Ovary (tissue), 7 donors: ENCODE measurements at regions not wholly inside any gene's neighbourhood (a gene's known extent, or its start where the extent isn't known, plus 50 kb on each side); places are given as distances from the start of the nearest gene placed in this dataset.

Experiments
- DNase-seq, 5 donors: peaks; one replicate each; pipeline ENCODE4 v3.0.0-alpha.2; 2019 to 2020
- H3K27ac ChIP-seq, 2 donors: fragments of 200-600 bp; one replicate each; pipeline versions ENCODE4 v1.5.1 to v1.8.0; 2019 to 2022
- H3K27me3 ChIP-seq: fragments of 200-600 bp; one replicate; pipeline ENCODE4 v1.8.0; 2022
- H3K36me3 ChIP-seq: fragments of 200-600 bp; sonication (generic); one replicate; pipeline ENCODE4 v1.5.1; 2019
- H3K4me1 ChIP-seq: one replicate; pipeline ENCODE4 v1.8.1; 2013; ENCODE audit warnings: mild to moderate bottlenecking, moderate library complexity; ENCODE audit not compliant: insufficient read depth
- H3K4me3 ChIP-seq: fragments of 200-600 bp; sonication (generic); one replicate; pipeline ENCODE4 v1.5.1; 2017
- H3K9me3 ChIP-seq, 2 donors: fragments of 200-600 bp in 1 of 2; sonication (generic) in 1 of 2; one replicate each; pipeline versions ENCODE4 v1.5.1 to v1.8.1; 2013 to 2019; ENCODE audit warnings: mild to moderate bottlenecking in 1 of 2, moderate library complexity in 1 of 2
- EP300 ChIP-seq: sonication (generic); formaldehyde crosslinking; IDR thresholded peaks from one replicate; pipeline ENCODE4 v1.6.1; 2017; ENCODE audit warnings: antibody characterized with exemption
- POLR2A ChIP-seq: fragments of 450-650 bp; IDR thresholded peaks from one replicate; pipeline ENCODE4 v1.6.1; 2017; ENCODE audit warnings: antibody characterized with exemption, mild to moderate bottlenecking, moderate library complexity
- WGBS, 3 donors: extraction: QIAGEN DNeasy Blood & Tissue Kit in 1 of 3; methylation state at CpG; one replicate each; pipeline versions ENCODE4 v1.1.5 to v1.1.7; 2013 to 2017; 5-methylcytosine and 5-hydroxymethylcytosine counted together
- intact Hi-C, 4 donors: fragments of 100-400 bp; cut with DNase I; formaldehyde crosslinking; loops; one replicate each; pipeline versions ENCODE4 v1.11.0 to v1.15.1; 2022 to 2023
- TF ChIP-seq, protein P1 (sequence below), 3 donors: fragments of 450-650 bp in 2 of 3; fragments of 200-600 bp in 1 of 3; IDR thresholded peaks; one replicate each; pipeline versions ENCODE4 v1.5.1 to v1.8.0; 2016 to 2022; ENCODE audit warnings: antibody characterized with exemption in 3 of 3, mild to moderate bottlenecking in 1 of 3
- donor health status: DM: no; HTN: no; CAD: no; lungs with moderate emphysema.
- donor health status: DM: no; HTN: no; CAD: no.
- donor health status: Bipolar disorder and iron deficiency.
- donor health status: DM: no; HTN: no; CAD: no.
- donor health status: DM: yes; HTN: yes; CAD: no.

DNA sequence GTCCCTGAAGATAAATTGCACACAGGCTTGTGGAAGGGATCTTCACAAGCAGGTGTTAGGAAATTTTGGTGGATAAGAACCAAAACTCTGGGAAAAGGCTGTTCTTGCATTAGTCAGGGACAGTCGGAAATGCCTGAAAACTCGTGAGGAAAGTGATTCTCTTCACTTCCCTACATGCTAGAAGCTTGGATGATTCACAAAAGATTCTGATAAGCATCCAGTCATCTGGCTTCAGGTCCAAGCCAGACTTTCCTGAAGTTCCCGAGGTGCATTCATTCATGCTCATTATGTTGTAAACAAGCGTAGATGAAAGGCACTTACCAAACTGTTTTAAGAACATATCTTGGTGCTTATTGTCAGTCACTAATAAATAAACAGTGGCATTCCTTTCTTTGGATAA lies 1028.7 kb downstream of the NTRK3 start:
- H3K27me3 ChIP-seq, result no peaks in the 10 kb centered on the region
- H3K27ac ChIP-seq, result no peak overlapping the region
- intact Hi-C loops, result loop anchor here in 1 of 4 donors (10.0 kb wide), 1 partner anchor 923 kb away; no protein-coding TSS in a partner anchor
- H3K36me3 ChIP-seq, result no peaks in the 10 kb centered on the region
- DNase-seq, result no peak
- H3K4me1 ChIP-seq, result no peaks in the 10 kb centered on the region
- TF ChIP-seq POLR2A (no peak), EP300 (no peak)
- TF ChIP-seq, protein P1, sequence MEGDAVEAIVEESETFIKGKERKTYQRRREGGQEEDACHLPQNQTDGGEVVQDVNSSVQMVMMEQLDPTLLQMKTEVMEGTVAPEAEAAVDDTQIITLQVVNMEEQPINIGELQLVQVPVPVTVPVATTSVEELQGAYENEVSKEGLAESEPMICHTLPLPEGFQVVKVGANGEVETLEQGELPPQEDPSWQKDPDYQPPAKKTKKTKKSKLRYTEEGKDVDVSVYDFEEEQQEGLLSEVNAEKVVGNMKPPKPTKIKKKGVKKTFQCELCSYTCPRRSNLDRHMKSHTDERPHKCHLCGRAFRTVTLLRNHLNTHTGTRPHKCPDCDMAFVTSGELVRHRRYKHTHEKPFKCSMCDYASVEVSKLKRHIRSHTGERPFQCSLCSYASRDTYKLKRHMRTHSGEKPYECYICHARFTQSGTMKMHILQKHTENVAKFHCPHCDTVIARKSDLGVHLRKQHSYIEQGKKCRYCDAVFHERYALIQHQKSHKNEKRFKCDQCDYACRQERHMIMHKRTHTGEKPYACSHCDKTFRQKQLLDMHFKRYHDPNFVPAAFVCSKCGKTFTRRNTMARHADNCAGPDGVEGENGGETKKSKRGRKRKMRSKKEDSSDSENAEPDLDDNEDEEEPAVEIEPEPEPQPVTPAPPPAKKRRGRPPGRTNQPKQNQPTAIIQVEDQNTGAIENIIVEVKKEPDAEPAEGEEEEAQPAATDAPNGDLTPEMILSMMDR (IDR thresholded peaks at IDR 0.05), result no peak
- no peak overlapping the region for H3K4me3 ChIP-seq
- no peaks in the 10 kb centered on the region for H3K9me3 ChIP-seq
- 39 to 49% (median 42%) methylated on average over 4 of the region's 4 CpGs for WGBS, 3 donors

DNA sequence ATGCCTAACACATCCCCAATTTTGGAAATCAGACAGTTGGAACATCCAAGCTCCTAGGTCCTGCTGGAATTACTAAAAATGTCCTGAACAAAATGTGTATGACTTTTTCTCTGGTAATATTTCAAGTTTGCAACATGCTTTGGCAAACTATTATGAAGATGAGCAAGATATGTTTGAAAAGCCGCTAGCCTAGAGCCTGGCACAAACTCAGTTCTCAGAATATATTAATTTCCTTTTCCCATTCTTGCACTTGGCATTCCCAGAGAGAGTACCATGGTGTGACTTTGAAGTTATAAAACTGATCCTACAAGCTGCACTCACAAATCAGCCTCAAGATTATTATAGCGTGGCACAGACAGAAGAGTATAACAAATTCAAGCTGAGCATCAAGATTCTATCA lies 1031.1 kb downstream of the NTRK3 start:
- Histone ChIP-seq H3K9me3 (no peaks in the 10 kb centered on the region), H3K27ac (no peak overlapping the region), H3K4me1 (no peaks in the 10 kb centered on the region), H3K27me3 (no peaks in the 10 kb centered on the region), H3K4me3 (no peak overlapping the region), H3K36me3 (no peaks in the 10 kb centered on the region)
- WGBS, 3 donors, result 77 to 85% (median 81%) methylated on average over 2 of the region's 2 CpGs
- intact Hi-C loops, result loop anchor here in 1 of 4 donors (10.0 kb wide), 1 partner anchor 921 kb away; no protein-coding TSS in a partner anchor
- DNase-seq, result no peak
- TF ChIP-seq POLR2A (no peak), EP300 (no peak)
- TF ChIP-seq, protein P1 (IDR thresholded peaks at IDR 0.05), result no peak

DNA sequence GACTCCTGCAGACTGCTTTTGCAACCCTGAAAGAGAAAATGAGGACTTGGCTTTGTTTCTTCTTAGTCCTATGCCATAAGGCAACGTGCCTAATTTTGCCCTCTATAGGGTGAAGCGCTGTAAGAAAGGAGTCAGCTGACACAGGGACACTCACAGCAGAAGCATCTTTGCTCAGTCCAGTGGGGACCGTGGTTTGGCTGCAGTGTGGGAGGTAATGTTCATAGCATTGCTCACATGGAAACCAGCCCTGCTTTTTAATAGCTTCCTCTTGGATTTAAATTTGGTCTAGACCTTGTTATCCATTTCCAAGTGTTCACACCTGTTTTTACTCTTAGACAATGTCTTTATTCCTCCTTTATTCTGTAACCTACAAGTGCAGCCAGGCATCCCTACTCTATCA lies 1032.1 kb downstream of the NTRK3 start:
- 61 to 63% (median 61%) methylated on average over 3 of the region's 3 CpGs for WGBS, 3 donors
- Histone ChIP-seq H3K4me3 (no peak overlapping the region), H3K27ac (no peak overlapping the region), H3K9me3 (no peaks in the 10 kb centered on the region), H3K36me3 (no peaks in the 10 kb centered on the region), H3K4me1 (no peaks in the 10 kb centered on the region), H3K27me3 (no peaks in the 10 kb centered on the region)
- intact Hi-C loops, result loop anchor here in 1 of 4 donors (10.0 kb wide), 1 partner anchor 920 kb away; no protein-coding TSS in a partner anchor
- DNase-seq, result no peak
- TF ChIP-seq EP300 (no peak), POLR2A (no peak)
- TF ChIP-seq, protein P1 (IDR thresholded peaks at IDR 0.05), result no peak

DNA sequence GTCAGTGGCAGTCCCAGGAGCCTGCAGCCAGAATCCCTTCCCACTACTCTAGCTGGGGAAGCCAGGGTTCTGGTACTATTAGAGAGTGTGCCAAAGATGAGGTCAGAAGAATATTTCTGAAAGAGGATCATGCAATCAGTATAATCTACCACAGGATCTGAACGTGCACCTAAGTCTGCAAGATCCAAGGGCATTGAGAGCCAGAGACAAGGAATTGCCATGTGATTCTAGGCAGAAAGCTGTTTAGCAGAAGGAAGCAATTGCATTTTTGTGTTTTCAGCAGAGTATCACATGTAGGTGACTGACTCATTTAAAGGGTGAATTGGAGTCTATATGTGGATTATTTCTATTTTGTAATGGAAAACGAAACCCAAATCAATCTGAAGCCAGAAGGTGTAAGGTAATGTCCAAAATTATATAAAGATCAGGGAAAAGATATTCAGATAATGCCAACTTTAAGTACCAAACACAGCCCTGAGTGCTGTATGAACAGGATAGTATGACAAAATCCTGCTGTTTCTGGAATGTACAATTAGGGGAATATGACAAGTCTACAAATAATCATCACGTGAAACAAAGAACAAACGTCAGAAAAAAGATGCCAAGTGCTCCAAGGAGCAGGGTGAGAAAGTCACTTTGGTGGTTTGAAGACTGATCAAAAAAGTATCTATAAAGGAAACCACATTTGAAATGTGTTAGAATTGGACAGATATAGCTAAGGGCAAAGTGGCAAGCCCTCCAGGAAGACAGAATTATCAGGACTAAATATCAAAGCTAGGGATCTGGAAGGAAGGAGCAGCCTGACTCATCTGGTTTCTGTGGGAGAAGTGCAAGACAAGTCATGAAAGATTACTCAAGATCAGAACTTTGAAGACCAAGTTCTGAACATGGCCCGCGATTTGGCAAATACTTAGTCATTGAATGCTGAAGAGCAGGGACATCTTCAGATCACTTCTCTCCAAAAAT lies 1036.6 kb downstream of the NTRK3 start:
- no peak for TF ChIP-seq POLR2A
- TF ChIP-seq, protein P1 (IDR thresholded peaks at IDR 0.05), result no peak
- TF ChIP-seq EP300, result no peak
- Histone ChIP-seq H3K4me3 (no peak overlapping the region), H3K36me3 (no peaks in the 10 kb centered on the region), H3K27me3 (no peaks in the 10 kb centered on the region), H3K4me1 (no peaks in the 10 kb centered on the region), H3K27ac (no peak overlapping the region), H3K9me3 (no peaks in the 10 kb centered on the region)
- no peak for DNase-seq
- intact Hi-C loops, result loop anchor here in 2 of 4 donors (2.0 to 10.0 kb wide), 2 partner anchors 65 to 915 kb away; no protein-coding TSS in a partner anchor
- WGBS, 3 donors, result 60 to 63% (median 60%) methylated on average over 6 of the region's 6 CpGs
